CD4-positive, alpha-beta T cell treated with Interleukin-21 for 1 hour (primary cell): ENCODE measurements at regions not wholly inside any gene's neighbourhood (a gene's known extent, or its start where the extent isn't known, plus 50 kb on each side); places are given as distances from the start of the nearest gene placed in this dataset.
"Not testable (repeated sequence)": the region's sequence is repeated elsewhere in the genome, so short reads cannot be mapped to it uniquely, and the experiment has no call there.

Experiments
- DNase-seq: peaks from one replicate; pipeline ENCODE4 v3.0.0-alpha.2; 2020

GRCh38 chr4:167956676-167957075 is 135.7 kb upstream of the ANXA10 start:
- no peak for DNase-seq

GRCh38 chr4:167964766-167965373 is 127.5 kb upstream of the ANXA10 start:
- no peak for DNase-seq

DNA sequence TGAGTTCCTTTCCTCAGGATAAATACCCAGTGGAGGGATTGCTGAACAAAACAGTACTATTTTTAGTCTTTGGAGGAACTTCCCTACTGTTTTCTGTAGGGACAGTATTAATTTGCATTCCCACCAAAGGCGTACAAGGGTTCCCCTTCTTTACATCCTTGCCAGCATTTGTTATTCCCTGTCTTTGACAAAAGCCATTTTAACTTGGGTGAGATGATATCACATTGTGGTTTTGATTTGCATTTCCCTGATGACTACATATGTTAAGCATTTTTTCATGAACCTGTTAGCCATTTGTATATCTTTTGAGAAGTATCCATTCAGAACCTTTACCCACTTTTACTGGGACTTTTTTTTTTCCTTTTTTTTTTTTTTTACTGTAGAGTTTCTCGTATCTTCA is 126.2 kb upstream of the ANXA10 start:
- no peak for DNase-seq

DNA sequence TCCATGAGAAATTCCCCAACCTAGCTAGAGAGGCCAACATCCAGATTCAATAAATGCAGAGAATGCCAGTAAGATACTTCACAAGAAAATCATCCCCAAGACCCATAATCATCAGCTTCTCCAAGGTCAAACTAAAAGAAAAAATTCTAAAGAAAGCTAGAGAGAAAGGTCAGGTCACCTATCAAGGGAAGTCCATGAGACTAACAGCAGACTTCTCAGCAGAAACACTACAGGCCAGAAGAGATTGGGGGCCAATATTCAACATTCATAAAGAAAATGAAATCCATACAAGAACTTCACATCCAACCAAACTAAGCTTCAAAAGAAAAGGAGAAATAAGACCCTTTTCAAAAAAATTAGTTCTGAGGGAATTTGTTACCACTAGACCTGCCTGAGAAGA is 118.8 kb upstream of the ANXA10 start:
- no peak for DNase-seq

- no peak for DNase-seq
Observed at GRCh38 chr4:167985565-167985964, 106.8 kb upstream of the ANXA10 start.

- DNase-seq: no peak
Observed at GRCh38 chr4:167986044-167986443, 106.3 kb upstream of the ANXA10 start.

DNA sequence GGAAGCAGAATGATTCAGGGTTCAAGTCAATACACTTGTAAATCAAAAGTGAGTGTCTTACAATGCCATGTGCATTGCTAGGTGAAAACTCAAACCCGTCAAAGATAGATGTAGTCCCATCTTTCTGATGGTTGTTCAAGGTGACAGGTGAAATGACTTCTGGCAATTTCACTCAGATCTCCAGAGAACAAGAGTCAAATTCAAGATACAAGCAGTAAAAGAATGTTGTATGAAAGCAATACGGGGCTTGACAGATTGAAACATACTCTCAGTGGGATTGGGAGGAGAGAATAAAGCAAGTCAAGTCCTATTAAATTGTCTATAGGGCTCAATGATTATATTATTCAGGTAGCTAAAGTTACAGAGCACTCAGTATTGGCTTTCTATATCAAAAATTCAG is 105.1 kb upstream of the ANXA10 start:
- no peak for DNase-seq

GRCh38 chr4:167989815-167990214 is 102.5 kb upstream of the ANXA10 start:
- DNase-seq: no peak

GRCh38 chr4:168008112-168008511 is 84.2 kb upstream of the ANXA10 start:
- DNase-seq: not testable (repeated sequence)

DNA sequence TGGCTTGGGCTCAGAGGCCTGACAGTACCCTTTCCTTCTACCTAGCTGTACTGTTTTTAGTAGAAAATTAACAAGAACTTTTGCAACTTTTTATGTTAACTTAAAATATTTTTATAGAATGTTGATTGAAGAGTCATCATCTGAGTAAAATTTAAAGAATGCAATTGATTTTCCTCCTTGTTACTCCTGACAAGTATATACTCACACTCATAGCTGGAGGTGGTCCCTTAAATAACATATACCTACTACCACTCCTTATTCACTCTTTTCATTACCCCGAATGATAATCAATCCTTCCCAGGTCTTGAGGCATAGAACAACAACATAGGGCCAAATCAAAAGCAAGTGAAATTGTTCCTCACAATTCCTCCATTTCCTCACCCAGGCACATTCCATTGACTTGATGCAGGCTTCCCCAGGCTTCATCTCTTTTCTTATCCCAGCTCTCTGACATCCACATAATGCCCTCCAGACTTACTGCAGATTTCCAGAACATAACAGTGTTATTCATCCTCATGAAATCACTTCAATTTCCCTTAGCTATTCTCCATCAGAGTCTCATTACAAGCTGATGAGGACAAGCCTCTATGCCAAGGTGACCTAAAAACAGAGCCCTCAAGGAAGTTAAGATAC is 73.2 kb upstream of the ANXA10 start:
- DNase-seq: no peak

DNA sequence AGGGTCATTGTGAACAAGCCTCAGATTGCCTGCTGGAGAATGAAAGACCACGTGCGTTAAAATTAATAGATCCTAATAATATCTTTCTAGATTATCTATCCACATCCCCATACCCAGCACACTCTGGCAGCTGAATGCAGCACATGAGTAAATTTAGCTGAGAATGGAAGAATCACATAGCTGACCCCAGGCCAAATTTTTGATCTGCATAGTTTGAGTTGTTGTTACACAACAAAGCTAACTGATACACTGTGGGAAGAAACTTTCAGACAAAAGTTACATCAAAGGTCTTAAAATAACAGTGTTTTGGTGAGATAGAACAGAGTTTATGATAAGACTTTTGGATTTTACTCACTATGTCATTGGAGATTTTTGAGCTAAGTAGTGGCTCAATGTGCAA is 72.4 kb upstream of the ANXA10 start:
- DNase-seq: no peak

DNA sequence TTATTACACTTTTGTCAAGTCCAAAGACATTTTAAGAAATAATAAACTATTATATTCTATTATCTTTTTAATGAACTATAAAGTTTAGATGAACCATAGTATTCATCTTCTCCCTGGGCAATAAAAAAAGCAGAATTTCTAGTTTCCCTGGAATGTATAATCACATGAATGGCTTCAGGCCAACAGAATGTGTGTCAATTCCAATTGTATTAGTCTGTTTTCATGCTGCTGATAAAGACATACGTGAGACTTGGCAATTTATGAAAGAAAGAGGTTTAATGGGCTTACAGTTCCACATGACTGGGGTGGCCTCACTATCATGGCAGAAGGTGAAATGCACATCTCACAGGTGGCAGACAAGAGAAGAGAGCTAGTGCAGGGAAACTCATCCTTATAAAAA is 70.7 kb upstream of the ANXA10 start:
- DNase-seq: no peak

- DNase-seq: no peak
Observed at GRCh38 chr4:168028568-168028967, 63.8 kb upstream of the ANXA10 start.

DNA sequence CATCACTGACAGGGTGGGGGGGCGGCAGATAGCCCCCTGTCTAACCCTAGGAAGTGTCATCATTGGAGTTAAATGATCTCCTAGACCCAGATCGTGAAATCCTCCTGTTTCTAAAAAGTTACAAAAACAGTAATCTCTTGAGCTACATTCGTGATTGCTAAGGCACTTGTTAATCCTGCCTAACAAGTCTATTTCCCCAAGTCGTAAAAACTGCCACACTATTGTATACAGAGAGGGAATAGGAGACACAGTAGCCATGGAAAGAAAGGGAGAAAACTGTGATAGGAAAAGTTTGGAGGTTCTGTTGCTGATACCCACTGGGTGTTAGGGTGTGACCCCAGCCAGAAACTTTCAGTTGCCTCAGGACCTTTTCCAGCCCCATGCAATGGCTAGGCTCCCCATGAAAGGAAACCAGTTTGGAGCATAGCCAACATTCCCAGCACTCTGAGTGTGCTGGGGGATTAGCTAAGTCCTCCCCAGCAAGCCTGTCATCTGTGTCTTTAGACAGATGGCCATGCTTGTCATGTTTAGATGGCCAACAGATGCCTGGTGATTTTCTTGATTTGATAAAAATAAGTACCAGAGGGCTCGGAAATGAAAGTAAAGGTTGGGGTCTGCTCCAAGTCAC is 63.3 kb upstream of the ANXA10 start:
- DNase-seq: no peak

GRCh38 chr4:168037676-168038075 is 54.7 kb upstream of the ANXA10 start:
- DNase-seq: no peak

- DNase-seq: no peak
Observed at GRCh38 chr4:168039593-168039992, 52.7 kb upstream of the ANXA10 start.
